GM12892 (cell line): ENCODE measurements at regions not wholly inside any gene's neighbourhood (a gene's known extent, or its start where the extent isn't known, plus 50 kb on each side); places are given as distances from the start of the nearest gene placed in this dataset.
"Not testable (repeated sequence)": the region's sequence is repeated elsewhere in the genome, so short reads cannot be mapped to it uniquely, and the experiment has no call there.

Source experiments
- POLR2A ChIP-seq: IDR thresholded peaks from 2 replicates; pipeline ENCODE4 v1.6.1; 2011; ENCODE audit warnings: low read depth, low read length, control low read depth
- POLR2AphosphoS5 ChIP-seq: IDR thresholded peaks from 2 replicates; pipeline ENCODE4 v1.6.1; 2011; ENCODE audit warnings: low read depth, low read length, control low read depth
- TAF1 ChIP-seq: IDR thresholded peaks from 2 replicates; pipeline ENCODE4 v1.6.1; 2011; ENCODE audit warnings: low read depth, mild to moderate bottlenecking, control low read depth, low read length, borderline replicate concordance

DNA sequence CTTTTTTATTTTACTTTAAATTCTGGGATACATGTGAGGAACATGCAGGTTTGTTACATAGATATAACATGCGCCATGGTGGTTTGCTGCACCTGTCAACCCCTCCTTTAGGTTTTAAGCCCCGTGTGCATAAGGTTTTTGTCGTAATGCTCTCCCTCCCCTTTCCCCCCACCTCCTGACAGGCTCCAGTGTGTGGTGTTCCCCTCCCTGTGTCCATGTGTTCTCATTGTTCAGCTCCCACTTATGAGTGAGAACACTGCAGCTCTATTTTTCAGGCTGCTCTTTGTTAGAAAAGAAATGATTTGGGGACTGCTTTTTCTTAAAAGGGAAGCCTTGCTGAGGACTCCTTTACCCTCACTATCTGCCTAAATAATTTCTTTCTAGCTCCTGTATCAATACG, 430.2 kb upstream of the TMEM132C start:
- not testable (repeated sequence) for TF ChIP-seq POLR2A, POLR2AphosphoS5, TAF1
